WTC11 (cell line): ENCODE measurements at regions not wholly inside any gene's neighbourhood (a gene's known extent, or its start where the extent isn't known, plus 50 kb on each side); places are given as distances from the start of the nearest gene placed in this dataset.
A peak's percentile ranks its signal among the peaks of the same experiment; 100 is the strongest.

ENCODE experiments used
- ATAC-seq: fragments of 200-7000 bp; cut with Tn5 transposase; 2 replicates; pipeline ENCODE4 v1.10.0; 2021; ENCODE audit warnings: mild to moderate bottlenecking, moderate library complexity
- CTCF ChIA-PET: fragments of 300-600 bp; sonication (Branson Sonifier 250); formaldehyde crosslinking; loops from one replicate; lab custom pipeline; 2021; ENCODE audit warnings: antibody characterized with exemption; lab: Charles Lee
- POLR2A ChIA-PET: fragments of 350-600 bp; sonication (Branson Sonifier 250); formaldehyde crosslinking; loops from one replicate; lab custom pipeline; 2021; ENCODE audit warnings: antibody characterized with exemption; lab: Charles Lee
- DNase-seq: peaks from one replicate; pipeline ENCODE4 v3.0.0; 2021; ENCODE audit warnings: low spot score
- H3K27ac Mint-ChIP-seq: 2 replicates; pipeline ENCODE4 v1.8.0; 2021; ENCODE audit warnings: mixed read lengths
- H3K27me3 Mint-ChIP-seq: 2 replicates; pipeline ENCODE4 v1.8.0; 2021; ENCODE audit warnings: low read depth, mild to moderate bottlenecking, moderate library complexity, mixed read lengths
- H3K36me3 Mint-ChIP-seq: 2 replicates; pipeline ENCODE4 v1.8.0; 2021; ENCODE audit warnings: mixed read lengths
- H3K4me1 Mint-ChIP-seq: 2 replicates; pipeline ENCODE4 v1.8.0; 2022; ENCODE audit warnings: mixed read lengths
- H3K4me3 Mint-ChIP-seq: 2 replicates; pipeline ENCODE4 v1.8.0; 2021; ENCODE audit warnings: mild to moderate bottlenecking, moderate library complexity, mixed read lengths
- H3K9me3 Mint-ChIP-seq: 2 replicates; pipeline ENCODE4 v1.8.0; 2021; ENCODE audit warnings: mixed read lengths
- FOXK1 ChIP-seq: sonication (generic); formaldehyde crosslinking; IDR thresholded peaks from 2 replicates; pipeline ENCODE4 v1.8.0; 2022; ENCODE audit warnings: mild to moderate bottlenecking, moderate library complexity, missing genetic modification reagents
- GTF2I ChIP-seq: fragments of 250-450 bp; sonication (Bioruptor Pico); conservative IDR thresholded peaks from 2 replicates; pipeline ENCODE4 v1.4.0; 2021; ENCODE audit warnings: mild to moderate bottlenecking
- NFE2L1 ChIP-seq: sonication (generic); formaldehyde crosslinking; IDR thresholded peaks from 2 replicates; pipeline ENCODE4 v1.8.1; 2023; ENCODE audit warnings: missing genetic modification reagents
- NR2C2 ChIP-seq: sonication (generic); formaldehyde crosslinking; IDR thresholded peaks from 2 replicates; pipeline ENCODE4 v1.8.0; 2022; ENCODE audit warnings: mild to moderate bottlenecking, missing genetic modification reagents
- RORB ChIP-seq: fragments of 250-450 bp; sonication (Bioruptor Pico); IDR thresholded peaks from 2 replicates; pipeline ENCODE4 v1.9.0; 2021; ENCODE audit warnings: mild to moderate bottlenecking
- SMAD3 ChIP-seq: sonication (generic); formaldehyde crosslinking; IDR thresholded peaks from 2 replicates; pipeline ENCODE4 v1.8.0; 2022; ENCODE audit warnings: missing genetic modification reagents, mild to moderate bottlenecking, borderline replicate concordance
- SMAD4 ChIP-seq: sonication (generic); formaldehyde crosslinking; IDR thresholded peaks from 2 replicates; pipeline ENCODE4 v1.8.0; 2022; ENCODE audit warnings: mild to moderate bottlenecking, missing genetic modification reagents
- SP1 ChIP-seq: sonication (generic); formaldehyde crosslinking; conservative IDR thresholded peaks from 2 replicates; pipeline ENCODE4 v1.8.1; 2022; ENCODE audit warnings: missing genetic modification reagents
- TCF7 ChIP-seq: sonication (generic); formaldehyde crosslinking; IDR thresholded peaks from 2 replicates; pipeline ENCODE4 v1.8.0; 2022; ENCODE audit warnings: mild to moderate bottlenecking, low read depth, missing genetic modification reagents, moderate library complexity
- TEAD1 ChIP-seq: sonication (generic); formaldehyde crosslinking; IDR thresholded peaks from 2 replicates; pipeline ENCODE4 v1.8.0; 2022; ENCODE audit warnings: mild to moderate bottlenecking, missing genetic modification reagents
- TEAD4 ChIP-seq: sonication (generic); formaldehyde crosslinking; IDR thresholded peaks from 2 replicates; pipeline ENCODE4 v1.8.0; 2022; ENCODE audit warnings: mild to moderate bottlenecking, missing genetic modification reagents
- ZNF121 ChIP-seq: sonication (generic); formaldehyde crosslinking; IDR thresholded peaks from 2 replicates; pipeline ENCODE4 v1.8.0; 2023; ENCODE audit warnings: missing genetic modification reagents
- ZNF219 ChIP-seq: sonication (generic); formaldehyde crosslinking; IDR thresholded peaks from 2 replicates; pipeline ENCODE4 v1.8.0; 2023; ENCODE audit warnings: missing genetic modification reagents, mild to moderate bottlenecking, borderline replicate concordance
- ZNF317 ChIP-seq: sonication (generic); formaldehyde crosslinking; IDR thresholded peaks from 2 replicates; pipeline ENCODE4 v1.8.1; 2023; ENCODE audit warnings: low read depth, mild to moderate bottlenecking, moderate library complexity, missing genetic modification reagents, borderline replicate concordance
- ZNF423 ChIP-seq: fragments of 250-450 bp; sonication (Bioruptor Pico); IDR thresholded peaks from 2 replicates; pipeline ENCODE4 v2.1.2; 2022; ENCODE audit warnings: mild to moderate bottlenecking, moderate library complexity
- ZNF425 ChIP-seq: fragments of 250-450 bp; sonication (Bioruptor Pico); conservative IDR thresholded peaks from 2 replicates; pipeline ENCODE4 v1.9.0; 2021; ENCODE audit warnings: mild to moderate bottlenecking
- TF ChIP-seq, protein P1 (sequence below): fragments of 200-600 bp; IDR thresholded peaks from 2 replicates; pipeline ENCODE4 v1.8.0; 2022; ENCODE audit warnings: antibody characterized with exemption
- TF ChIP-seq, protein P2 (sequence below): sonication (generic); formaldehyde crosslinking; IDR thresholded peaks from 2 replicates; pipeline ENCODE4 v1.8.0; 2022; ENCODE audit warnings: mild to moderate bottlenecking, missing genetic modification reagents

- TF ChIP-seq ZNF219 (CRISPR knock-in tag) = no peak
- no peak for TF ChIP-seq ZNF425
- TF ChIP-seq TCF7 = no peak
- 0 out of 2 replicates have a peak, but pooled peaks have one; percentile 29 for TF ChIP-seq ZNF423 (CRISPR knock-in tag)
- POLR2A ChIA-PET = no interaction called here
- CTCF ChIA-PET = interaction anchor here (1.3 to 1.5 kb wide), 2 partner anchors 52 to 125 kb away, joined by 3 to 4 read pairs; no protein-coding TSS in a partner anchor
- Mint-ChIP-seq H3K9me3 (no peaks in the 10 kb centered on the region), H3K4me3 (no peak overlapping the region), H3K4me1 (peaks cover 20% of the 10 kb centered on the region), H3K27ac (no peak overlapping the region), H3K27me3 (peaks cover 2% of the 10 kb centered on the region), H3K36me3 (no peaks in the 10 kb centered on the region)
- no peak for DNase-seq
- ATAC-seq = no peak
Measured at GRCh38 chrX:109943092-109943739, 59.7 kb upstream of the TMEM164 start.

- peaks cover under 1% of the 10 kb centered on the region; the same call in 1 of the 2 replicates for H3K27me3 Mint-ChIP-seq
- H3K4me1 Mint-ChIP-seq = peaks cover 20% of the 10 kb centered on the region
- no peaks in the 10 kb centered on the region for H3K36me3 Mint-ChIP-seq
- CTCF ChIA-PET = interaction anchor here (1.3 kb wide), 1 partner anchor 124 kb away, joined by 3 read pairs; no protein-coding TSS in a partner anchor
- no peak for DNase-seq
- no peak for TF ChIP-seq SMAD4 (CRISPR knock-in tag)
- TF ChIP-seq NR2C2 = no peak
- TF ChIP-seq, protein P1, sequence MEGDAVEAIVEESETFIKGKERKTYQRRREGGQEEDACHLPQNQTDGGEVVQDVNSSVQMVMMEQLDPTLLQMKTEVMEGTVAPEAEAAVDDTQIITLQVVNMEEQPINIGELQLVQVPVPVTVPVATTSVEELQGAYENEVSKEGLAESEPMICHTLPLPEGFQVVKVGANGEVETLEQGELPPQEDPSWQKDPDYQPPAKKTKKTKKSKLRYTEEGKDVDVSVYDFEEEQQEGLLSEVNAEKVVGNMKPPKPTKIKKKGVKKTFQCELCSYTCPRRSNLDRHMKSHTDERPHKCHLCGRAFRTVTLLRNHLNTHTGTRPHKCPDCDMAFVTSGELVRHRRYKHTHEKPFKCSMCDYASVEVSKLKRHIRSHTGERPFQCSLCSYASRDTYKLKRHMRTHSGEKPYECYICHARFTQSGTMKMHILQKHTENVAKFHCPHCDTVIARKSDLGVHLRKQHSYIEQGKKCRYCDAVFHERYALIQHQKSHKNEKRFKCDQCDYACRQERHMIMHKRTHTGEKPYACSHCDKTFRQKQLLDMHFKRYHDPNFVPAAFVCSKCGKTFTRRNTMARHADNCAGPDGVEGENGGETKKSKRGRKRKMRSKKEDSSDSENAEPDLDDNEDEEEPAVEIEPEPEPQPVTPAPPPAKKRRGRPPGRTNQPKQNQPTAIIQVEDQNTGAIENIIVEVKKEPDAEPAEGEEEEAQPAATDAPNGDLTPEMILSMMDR = no peak
- TF ChIP-seq ZNF317 (CRISPR knock-in tag) = no peak
- no peak overlapping the region for H3K27ac Mint-ChIP-seq
- no peak for ATAC-seq
- no peak overlapping the region for H3K4me3 Mint-ChIP-seq
- no peaks in the 10 kb centered on the region for H3K9me3 Mint-ChIP-seq
- POLR2A ChIA-PET = no interaction called here
Measured at GRCh38 chrX:109943740-109944092, 59.2 kb upstream of the TMEM164 start.

- no peaks in the 10 kb centered on the region for H3K36me3 Mint-ChIP-seq
- H3K4me3 Mint-ChIP-seq = no peak overlapping the region
- POLR2A ChIA-PET = no interaction called here
- no peaks in the 10 kb centered on the region for H3K9me3 Mint-ChIP-seq
- peaks cover 11% of the 10 kb centered on the region for H3K4me1 Mint-ChIP-seq
- CTCF ChIA-PET = no interaction called here
- TF ChIP-seq TEAD1 (CRISPR knock-in tag) (no peak), FOXK1 (CRISPR knock-in tag) (no peak), SMAD3 (CRISPR knock-in tag) (no peak), NFE2L1 (CRISPR knock-in tag) (no peak), ZNF121 (CRISPR knock-in tag) (no peak), TEAD4 (CRISPR knock-in tag) (no peak), SP1 (CRISPR knock-in tag) (no peak), GTF2I (CRISPR knock-in tag) (no peak), RORB (no peak)
- TF ChIP-seq, protein P2, sequence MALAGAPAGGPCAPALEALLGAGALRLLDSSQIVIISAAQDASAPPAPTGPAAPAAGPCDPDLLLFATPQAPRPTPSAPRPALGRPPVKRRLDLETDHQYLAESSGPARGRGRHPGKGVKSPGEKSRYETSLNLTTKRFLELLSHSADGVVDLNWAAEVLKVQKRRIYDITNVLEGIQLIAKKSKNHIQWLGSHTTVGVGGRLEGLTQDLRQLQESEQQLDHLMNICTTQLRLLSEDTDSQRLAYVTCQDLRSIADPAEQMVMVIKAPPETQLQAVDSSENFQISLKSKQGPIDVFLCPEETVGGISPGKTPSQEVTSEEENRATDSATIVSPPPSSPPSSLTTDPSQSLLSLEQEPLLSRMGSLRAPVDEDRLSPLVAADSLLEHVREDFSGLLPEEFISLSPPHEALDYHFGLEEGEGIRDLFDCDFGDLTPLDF (CRISPR knock-in tag) = no peak
- no peaks in the 10 kb centered on the region for H3K27me3 Mint-ChIP-seq
- ATAC-seq (no peak), DNase-seq (no peak)
- no peak overlapping the region for H3K27ac Mint-ChIP-seq
Measured at GRCh38 chrX:109952050-109952449, 50.9 kb upstream of the TMEM164 start.
